ENCODE measurements at regions not wholly inside any gene's neighbourhood (a gene's known extent, or its start where the extent isn't known, plus 50 kb on each side); places are given as distances from the start of the nearest gene placed in this dataset.
A peak's percentile ranks its signal among the peaks of the same experiment; 100 is the strongest.
"Not testable (repeated sequence)": the region's sequence is repeated elsewhere in the genome, so short reads cannot be mapped to it uniquely, and the experiment has no call there.

GRCh38 chr11:44417731-44418455 lies 108.0 kb upstream of the ALX4 start:
- DNase-seq = no peak

GRCh38 chr11:44418456-44418830 lies 108.5 kb upstream of the ALX4 start:
- DNase-seq = no peak

GRCh38 chr11:44421090-44421675 lies 111.2 kb upstream of the ALX4 start:
- DNase-seq = no peak

- DNase-seq = no peak
These were observed 113.3 kb upstream of the ALX4 start for GRCh38 chr11:44423289-44423688.

- no peak for DNase-seq
These were observed 114.9 kb upstream of the ALX4 start for GRCh38 chr11:44424841-44425240.

GRCh38 chr11:44426119-44426518 lies 116.2 kb upstream of the ALX4 start:
- DNase-seq = no peak

- no peak for DNase-seq
These were observed 117.0 kb upstream of the ALX4 start for GRCh38 chr11:44426958-44427357.

- DNase-seq = peak; percentile 5
These were observed 117.5 kb upstream of the ALX4 start for GRCh38 chr11:44427432-44427831.

- no peak for DNase-seq
These were observed 120.2 kb upstream of the ALX4 start for GRCh38 chr11:44430140-44430539.

- DNase-seq = no peak
These were observed 124.3 kb upstream of the ALX4 start for GRCh38 chr11:44434191-44434590.

GRCh38 chr11:44437122-44437521 lies 127.2 kb upstream of the ALX4 start:
- DNase-seq = no peak

- DNase-seq = not testable (repeated sequence)
These were observed 122.4 kb upstream of the CD82 start for GRCh38 chr11:44442893-44443673.

GRCh38 chr11:44443836-44444769 lies 121.4 kb upstream of the CD82 start:
- DNase-seq = no peak

- no peak for DNase-seq
These were observed 120.6 kb upstream of the CD82 start for GRCh38 chr11:44444770-44445321.

- no peak for DNase-seq
These were observed 119.7 kb upstream of the CD82 start for GRCh38 chr11:44445500-44446365.

GRCh38 chr11:44446366-44446762 lies 119.1 kb upstream of the CD82 start:
- DNase-seq = no peak

GRCh38 chr11:44446996-44447771 lies 118.3 kb upstream of the CD82 start:
- no peak for DNase-seq

- no peak for DNase-seq
These were observed 115.0 kb upstream of the CD82 start for GRCh38 chr11:44450295-44450932.

GRCh38 chr11:44451706-44452105 lies 113.8 kb upstream of the CD82 start:
- DNase-seq = no peak
